IPS DF 19.7 (cell line): ENCODE measurements at regions not wholly inside any gene's neighbourhood (a gene's known extent, or its start where the extent isn't known, plus 50 kb on each side); places are given as distances from the start of the nearest gene placed in this dataset.

Experiments used
- DNase-seq: peaks from one replicate; pipeline ENCODE4 v3.0.0-alpha.2; 2013; ENCODE audit warnings: low read depth, low spot score

- DNase-seq = no peak
Observed at GRCh38 chr3:151992326-151993041, 119.0 kb downstream of the SUCNR1 start.

- no peak for DNase-seq
Observed at GRCh38 chr3:151995091-151995490, 121.6 kb downstream of the SUCNR1 start.

- DNase-seq = no peak
Observed at GRCh38 chr3:151998744-151999143, 125.3 kb downstream of the SUCNR1 start.

- no peak for DNase-seq
Observed at GRCh38 chr3:151999936-152000335, 126.5 kb downstream of the SUCNR1 start.

- no peak for DNase-seq
Observed at GRCh38 chr3:152011812-152012735, 138.6 kb downstream of the SUCNR1 start.

- DNase-seq = no peak
Observed at GRCh38 chr3:152019508-152019907, 146.1 kb downstream of the SUCNR1 start.

GRCh38 chr3:152021951-152022461, 148.6 kb downstream of the SUCNR1 start:
- no peak for DNase-seq

GRCh38 chr3:152026033-152026556, 152.7 kb downstream of the SUCNR1 start:
- DNase-seq = no peak

- no peak for DNase-seq
Observed at GRCh38 chr3:152030320-152030719, 156.9 kb downstream of the SUCNR1 start.

GRCh38 chr3:152031321-152031720, 157.9 kb downstream of the SUCNR1 start:
- DNase-seq = no peak

GRCh38 chr3:152037297-152037696, 163.9 kb downstream of the SUCNR1 start:
- no peak for DNase-seq

GRCh38 chr3:152037953-152038352, 164.5 kb downstream of the SUCNR1 start:
- DNase-seq = peak; percentile 5

- DNase-seq = no peak
Observed at GRCh38 chr3:152038490-152038889, 165.0 kb downstream of the SUCNR1 start.

GRCh38 chr3:152039887-152040286, 166.4 kb downstream of the SUCNR1 start:
- no peak for DNase-seq

- DNase-seq = no peak
Observed at GRCh38 chr3:152040319-152040718, 166.9 kb downstream of the SUCNR1 start.

- DNase-seq = no peak
Observed at GRCh38 chr3:152043620-152044019, 170.2 kb downstream of the SUCNR1 start.

GRCh38 chr3:152046280-152046679, 172.8 kb downstream of the SUCNR1 start:
- DNase-seq = no peak

GRCh38 chr3:152047465-152047864, 174.0 kb downstream of the SUCNR1 start:
- DNase-seq = no peak

GRCh38 chr3:152048831-152049230, 175.4 kb downstream of the SUCNR1 start:
- no peak for DNase-seq

- DNase-seq = no peak
Observed at GRCh38 chr3:152050903-152051302, 177.5 kb downstream of the SUCNR1 start.

GRCh38 chr3:152051501-152052404, 178.3 kb downstream of the SUCNR1 start:
- DNase-seq = no peak
